GM12891 (cell line): ENCODE measurements at regions not wholly inside any gene's neighbourhood (a gene's known extent, or its start where the extent isn't known, plus 50 kb on each side); places are given as distances from the start of the nearest gene placed in this dataset.

ENCODE experiments used
- DNase-seq: peaks from one replicate; pipeline ENCODE4 v3.0.0; 2011; ENCODE audit warnings: low spot score; ENCODE audit not compliant: insufficient read length
- FAIRE-seq: peaks from 2 replicates; lab custom pipeline; 2011; peaks lifted over from hg19 to GRCh38; lab: Jason Lieb, UNC
- PAX5 ChIP-seq: IDR thresholded peaks from 2 replicates; pipeline ENCODE4 v1.6.1; 2011; ENCODE audit warnings: low read length, moderate library complexity, mild to moderate bottlenecking; ENCODE audit not compliant: insufficient read depth, severe bottlenecking
- POLR2A ChIP-seq: IDR thresholded peaks from 2 replicates; pipeline ENCODE4 v1.6.1; 2011; ENCODE audit warnings: low read depth, low read length, control low read depth
- POLR2AphosphoS5 ChIP-seq: IDR thresholded peaks from 2 replicates; pipeline ENCODE4 v1.6.1; 2011; ENCODE audit warnings: low read depth, low read length, control low read depth
- POU2F2 ChIP-seq: IDR thresholded peaks from 2 replicates; pipeline ENCODE4 v1.6.1; 2011; ENCODE audit warnings: low read depth, mild to moderate bottlenecking, control low read depth, low read length, moderate library complexity
- SPI1 ChIP-seq: IDR thresholded peaks from 2 replicates; pipeline ENCODE4 v1.6.1; 2011; ENCODE audit warnings: low read depth, low read length, control low read depth
- TAF1 ChIP-seq: IDR thresholded peaks from 2 replicates; pipeline ENCODE4 v1.6.1; 2011; ENCODE audit warnings: low read depth, low read length, control low read depth

- no peak for DNase-seq
- FAIRE-seq: no peak
- TF ChIP-seq POLR2AphosphoS5 (no peak), TAF1 (no peak), SPI1 (no peak), POU2F2 (no peak), PAX5 (no peak), POLR2A (no peak)
These were observed 423.3 kb upstream of the THRB start for GRCh38 chr3:24917908-24918307.

- no peak for DNase-seq
- TF ChIP-seq PAX5: no peak
- no peak for TF ChIP-seq TAF1
- no peak for TF ChIP-seq SPI1
- TF ChIP-seq POLR2A: no peak
- no peak for TF ChIP-seq POLR2AphosphoS5
- no peak for TF ChIP-seq POU2F2
- FAIRE-seq: no peak
These were observed 428.9 kb upstream of the THRB start for GRCh38 chr3:24923570-24923969.

- DNase-seq (no peak), FAIRE-seq (no peak)
- no peak for TF ChIP-seq PAX5
- TF ChIP-seq POU2F2: no peak
- TF ChIP-seq POLR2AphosphoS5: no peak
- TF ChIP-seq TAF1: no peak
- TF ChIP-seq POLR2A: no peak
- TF ChIP-seq SPI1: no peak
These were observed 434.9 kb upstream of the THRB start for GRCh38 chr3:24929521-24929920.

GRCh38 chr3:24933401-24933800, 438.8 kb upstream of the THRB start:
- TF ChIP-seq POLR2A: no peak
- TF ChIP-seq POU2F2: no peak
- TF ChIP-seq TAF1: no peak
- no peak for TF ChIP-seq PAX5
- TF ChIP-seq POLR2AphosphoS5: no peak
- TF ChIP-seq SPI1: no peak
- FAIRE-seq (no peak), DNase-seq (no peak)

GRCh38 chr3:24936574-24936973, 441.9 kb upstream of the THRB start:
- no peak for FAIRE-seq

GRCh38 chr3:24937228-24937627, 442.6 kb upstream of the THRB start:
- no peak for DNase-seq
- no peak for FAIRE-seq
- no peak for TF ChIP-seq POU2F2
- no peak for TF ChIP-seq POLR2AphosphoS5
- TF ChIP-seq PAX5: no peak
- no peak for TF ChIP-seq TAF1
- no peak for TF ChIP-seq POLR2A
- TF ChIP-seq SPI1: no peak

More at GRCh38 chr3:24936574-24936973, 441.9 kb upstream of the THRB start:
- no peak for DNase-seq
- TF ChIP-seq PAX5: no peak
- no peak for TF ChIP-seq TAF1
- no peak for TF ChIP-seq POLR2AphosphoS5
- TF ChIP-seq POU2F2: no peak
- no peak for TF ChIP-seq SPI1
- no peak for TF ChIP-seq POLR2A

- DNase-seq: no peak
- TF ChIP-seq TAF1 (no peak), SPI1 (no peak), POLR2AphosphoS5 (no peak), POU2F2 (no peak), PAX5 (no peak), POLR2A (no peak)
- FAIRE-seq: no peak
These were observed 443.1 kb upstream of the THRB start for GRCh38 chr3:24937780-24938179.

GRCh38 chr3:24943961-24944360, 449.3 kb upstream of the THRB start:
- TF ChIP-seq SPI1 (no peak), POU2F2 (no peak), POLR2AphosphoS5 (no peak), TAF1 (no peak), PAX5 (no peak), POLR2A (no peak)
- DNase-seq (no peak), FAIRE-seq (no peak)

GRCh38 chr3:24944805-24945520, 450.3 kb upstream of the THRB start:
- DNase-seq (no peak), FAIRE-seq (no peak)
- TF ChIP-seq POLR2AphosphoS5 (no peak), TAF1 (no peak)

- TF ChIP-seq TAF1 (no peak), PAX5 (no peak), SPI1 (no peak), POLR2A (no peak), POLR2AphosphoS5 (no peak), POU2F2 (no peak)
- FAIRE-seq: no peak
- no peak for DNase-seq
These were observed 450.9 kb upstream of the THRB start for GRCh38 chr3:24945563-24945962.
